ENCODE measurements at regions not wholly inside any gene's neighbourhood (a gene's known extent, or its start where the extent isn't known, plus 50 kb on each side); places are given as distances from the start of the nearest gene placed in this dataset.

DNA sequence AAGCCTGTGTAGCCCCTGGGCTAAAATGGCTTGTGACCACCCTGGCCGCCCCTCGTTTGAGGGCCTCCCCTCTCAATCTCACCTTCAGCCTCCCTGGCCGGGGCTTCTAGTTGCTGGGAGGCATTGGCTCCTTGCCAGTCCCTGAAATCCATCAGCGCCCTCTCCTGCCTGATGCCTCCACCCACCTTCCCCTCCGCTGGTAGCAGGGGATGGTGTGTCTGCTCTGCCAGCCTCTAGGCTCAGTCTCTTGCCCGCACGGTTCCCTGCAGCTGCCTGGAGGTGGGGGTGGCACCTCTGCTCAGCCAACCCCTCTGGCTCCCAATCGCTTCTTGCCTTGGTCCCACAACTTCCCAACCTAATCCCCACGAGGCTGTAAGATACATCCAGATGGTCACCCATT lies 167.9 kb downstream of the PHETA1 start:
- peaks cover 0 to 8% (median 1%) of the 10 kb centered on the region in 4 donors for H3K36me3 ChIP-seq (ENCODE audit: control insufficient read depth in 4 of 4, insufficient read depth in 3 of 4, low read depth in 1 of 4, low read length in 3 of 4)
- DNase-seq (ENCODE audit: low spot score): no peak
- WGBS: 68% methylated on average over 9 of the region's 9 CpGs
- H3K9ac ChIP-seq (ENCODE audit: low read depth in 1 of 2, low read length in 2 of 2): no peak overlapping the region
- H3K4me3 ChIP-seq (ENCODE audit: low read depth in 1 of 3, low read length in 3 of 3): no peak overlapping the region
- no peaks in the 10 kb centered on the region for H3K9me3 ChIP-seq (ENCODE audit: control insufficient read depth in 4 of 4, low read length in 3 of 4)
- TF ChIP-seq GABPA (IDR thresholded peaks at IDR 0.05 in 1 of 2, conservative IDR thresholded peaks at IDR 0.05 in 1 of 2) (no peak), FOXA1 (IDR thresholded peaks at IDR 0.05) (no peak), SP1 (IDR thresholded peaks at IDR 0.05) (no peak), NR2F2 (IDR thresholded peaks at IDR 0.05) (no peak), RAD21 (IDR thresholded peaks at IDR 0.05) (no peak), HNF4A (conservative IDR thresholded peaks at IDR 0.05) (no peak), JUND (IDR thresholded peaks at IDR 0.05) (no peak)
- TF ChIP-seq, protein P1, sequence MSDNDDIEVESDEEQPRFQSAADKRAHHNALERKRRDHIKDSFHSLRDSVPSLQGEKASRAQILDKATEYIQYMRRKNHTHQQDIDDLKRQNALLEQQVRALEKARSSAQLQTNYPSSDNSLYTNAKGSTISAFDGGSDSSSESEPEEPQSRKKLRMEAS (IDR thresholded peaks at IDR 0.05): no peak
- TF ChIP-seq, protein P2, sequence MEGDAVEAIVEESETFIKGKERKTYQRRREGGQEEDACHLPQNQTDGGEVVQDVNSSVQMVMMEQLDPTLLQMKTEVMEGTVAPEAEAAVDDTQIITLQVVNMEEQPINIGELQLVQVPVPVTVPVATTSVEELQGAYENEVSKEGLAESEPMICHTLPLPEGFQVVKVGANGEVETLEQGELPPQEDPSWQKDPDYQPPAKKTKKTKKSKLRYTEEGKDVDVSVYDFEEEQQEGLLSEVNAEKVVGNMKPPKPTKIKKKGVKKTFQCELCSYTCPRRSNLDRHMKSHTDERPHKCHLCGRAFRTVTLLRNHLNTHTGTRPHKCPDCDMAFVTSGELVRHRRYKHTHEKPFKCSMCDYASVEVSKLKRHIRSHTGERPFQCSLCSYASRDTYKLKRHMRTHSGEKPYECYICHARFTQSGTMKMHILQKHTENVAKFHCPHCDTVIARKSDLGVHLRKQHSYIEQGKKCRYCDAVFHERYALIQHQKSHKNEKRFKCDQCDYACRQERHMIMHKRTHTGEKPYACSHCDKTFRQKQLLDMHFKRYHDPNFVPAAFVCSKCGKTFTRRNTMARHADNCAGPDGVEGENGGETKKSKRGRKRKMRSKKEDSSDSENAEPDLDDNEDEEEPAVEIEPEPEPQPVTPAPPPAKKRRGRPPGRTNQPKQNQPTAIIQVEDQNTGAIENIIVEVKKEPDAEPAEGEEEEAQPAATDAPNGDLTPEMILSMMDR (IDR thresholded peaks at IDR 0.05; ENCODE audit: low read depth, low read length, missing input control): no peak
- H3K27ac ChIP-seq (ENCODE audit: low read depth in 1 of 2, low read length in 2 of 2): no peak overlapping the region
- H3K27me3 ChIP-seq (ENCODE audit: control insufficient read depth in 4 of 4, insufficient read depth in 4 of 4, low read length in 3 of 4): no peaks in the 10 kb centered on the region
- peaks cover 0 to 4% (median 4%) of the 10 kb centered on the region in 4 donors for H3K4me1 ChIP-seq (ENCODE audit: control insufficient read depth in 4 of 4, insufficient read depth in 4 of 4, low read length in 3 of 4)

DNA sequence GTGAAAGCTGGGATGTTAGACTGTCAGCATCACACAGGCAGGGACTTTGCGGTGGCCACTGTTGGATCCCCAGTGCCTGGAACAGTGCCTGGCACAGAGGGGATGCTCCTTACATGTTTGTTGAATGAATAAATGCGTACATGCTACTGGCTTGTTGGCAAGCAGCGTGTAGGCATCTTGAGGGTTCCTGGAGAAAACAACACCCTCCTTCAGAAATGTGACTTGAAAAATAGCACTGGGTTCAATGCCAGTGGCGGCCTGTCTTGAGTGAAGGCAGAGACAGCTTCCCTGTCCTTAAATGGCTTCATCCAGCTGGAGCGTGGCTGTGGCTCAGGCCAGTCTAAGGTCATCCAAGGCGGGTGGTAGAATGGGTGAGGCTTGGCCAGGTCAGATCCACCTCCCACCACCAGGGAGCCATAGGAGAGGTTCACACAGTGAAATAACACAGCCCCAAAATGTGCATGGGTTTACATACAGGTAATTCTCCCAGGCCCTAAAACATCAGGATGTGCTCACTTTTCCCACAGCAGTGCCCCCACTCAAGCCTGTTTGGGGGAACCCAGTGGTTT lies 171.4 kb downstream of the PHETA1 start:
- no peak overlapping the region for H3K9ac ChIP-seq (ENCODE audit: low read depth in 1 of 2, low read length in 2 of 2)
- H3K9me3 ChIP-seq (ENCODE audit: control insufficient read depth in 4 of 4, low read length in 3 of 4): no peaks in the 10 kb centered on the region
- 84% methylated on average over 6 of the region's 6 CpGs for WGBS
- peaks cover 0 to 9% (median 1%) of the 10 kb centered on the region in 4 donors for H3K36me3 ChIP-seq (ENCODE audit: control insufficient read depth in 4 of 4, insufficient read depth in 3 of 4, low read depth in 1 of 4, low read length in 3 of 4)
- H3K27ac ChIP-seq (ENCODE audit: low read depth in 1 of 2, low read length in 2 of 2): no peak overlapping the region
- H3K4me1 ChIP-seq (ENCODE audit: control insufficient read depth in 4 of 4, insufficient read depth in 4 of 4, low read length in 3 of 4): peaks cover 0 to 4% (median 2%) of the 10 kb centered on the region in 4 donors
- no peak for TF ChIP-seq HNF4A (conservative IDR thresholded peaks at IDR 0.05)
- TF ChIP-seq NR2F2 (IDR thresholded peaks at IDR 0.05): no peak
- TF ChIP-seq, protein P3, sequence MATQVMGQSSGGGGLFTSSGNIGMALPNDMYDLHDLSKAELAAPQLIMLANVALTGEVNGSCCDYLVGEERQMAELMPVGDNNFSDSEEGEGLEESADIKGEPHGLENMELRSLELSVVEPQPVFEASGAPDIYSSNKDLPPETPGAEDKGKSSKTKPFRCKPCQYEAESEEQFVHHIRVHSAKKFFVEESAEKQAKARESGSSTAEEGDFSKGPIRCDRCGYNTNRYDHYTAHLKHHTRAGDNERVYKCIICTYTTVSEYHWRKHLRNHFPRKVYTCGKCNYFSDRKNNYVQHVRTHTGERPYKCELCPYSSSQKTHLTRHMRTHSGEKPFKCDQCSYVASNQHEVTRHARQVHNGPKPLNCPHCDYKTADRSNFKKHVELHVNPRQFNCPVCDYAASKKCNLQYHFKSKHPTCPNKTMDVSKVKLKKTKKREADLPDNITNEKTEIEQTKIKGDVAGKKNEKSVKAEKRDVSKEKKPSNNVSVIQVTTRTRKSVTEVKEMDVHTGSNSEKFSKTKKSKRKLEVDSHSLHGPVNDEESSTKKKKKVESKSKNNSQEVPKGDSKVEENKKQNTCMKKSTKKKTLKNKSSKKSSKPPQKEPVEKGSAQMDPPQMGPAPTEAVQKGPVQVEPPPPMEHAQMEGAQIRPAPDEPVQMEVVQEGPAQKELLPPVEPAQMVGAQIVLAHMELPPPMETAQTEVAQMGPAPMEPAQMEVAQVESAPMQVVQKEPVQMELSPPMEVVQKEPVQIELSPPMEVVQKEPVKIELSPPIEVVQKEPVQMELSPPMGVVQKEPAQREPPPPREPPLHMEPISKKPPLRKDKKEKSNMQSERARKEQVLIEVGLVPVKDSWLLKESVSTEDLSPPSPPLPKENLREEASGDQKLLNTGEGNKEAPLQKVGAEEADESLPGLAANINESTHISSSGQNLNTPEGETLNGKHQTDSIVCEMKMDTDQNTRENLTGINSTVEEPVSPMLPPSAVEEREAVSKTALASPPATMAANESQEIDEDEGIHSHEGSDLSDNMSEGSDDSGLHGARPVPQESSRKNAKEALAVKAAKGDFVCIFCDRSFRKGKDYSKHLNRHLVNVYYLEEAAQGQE (IDR thresholded peaks at IDR 0.05): no peak
- TF ChIP-seq, protein P1 (IDR thresholded peaks at IDR 0.05): no peak
- no peak for DNase-seq (ENCODE audit: low spot score)
- no peaks in the 10 kb centered on the region for H3K27me3 ChIP-seq (ENCODE audit: control insufficient read depth in 4 of 4, insufficient read depth in 4 of 4, low read length in 3 of 4)
- H3K4me3 ChIP-seq (ENCODE audit: low read depth in 1 of 3, low read length in 3 of 3): no peak overlapping the region

DNA sequence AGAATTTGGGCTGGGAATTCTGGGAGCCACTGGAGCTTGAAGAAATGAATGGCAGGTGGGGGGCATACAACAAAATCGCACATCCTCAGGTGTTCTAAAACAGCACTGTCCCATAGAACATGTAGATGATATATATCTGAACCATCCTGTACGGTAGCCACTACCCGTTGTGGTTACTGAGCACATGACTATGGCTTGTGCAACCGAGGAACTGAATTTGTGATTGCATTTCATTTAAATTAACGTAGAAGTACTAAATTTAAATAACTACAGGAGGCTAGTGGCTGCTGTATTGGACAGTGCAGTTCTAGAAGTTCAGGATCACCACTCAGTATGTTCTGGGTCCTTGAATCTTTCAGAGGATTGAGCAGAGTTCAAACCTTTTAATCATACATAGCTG lies 172.4 kb downstream of the PHETA1 start:
- DNase-seq (ENCODE audit: low spot score): no peak
- Histone ChIP-seq H3K36me3 (ENCODE audit: control insufficient read depth in 4 of 4, insufficient read depth in 3 of 4, low read depth in 1 of 4, low read length in 3 of 4) (peaks cover 0 to 8% (median 1%) of the 10 kb centered on the region in 4 donors), H3K27ac (ENCODE audit: low read depth in 1 of 2, low read length in 2 of 2) (no peak overlapping the region), H3K27me3 (ENCODE audit: control insufficient read depth in 4 of 4, insufficient read depth in 4 of 4, low read length in 3 of 4) (no peaks in the 10 kb centered on the region), H3K9me3 (ENCODE audit: control insufficient read depth in 4 of 4, low read length in 3 of 4) (no peaks in the 10 kb centered on the region), H3K4me1 (ENCODE audit: control insufficient read depth in 4 of 4, insufficient read depth in 4 of 4, low read length in 3 of 4) (no peaks in the 10 kb centered on the region), H3K4me3 (ENCODE audit: low read depth in 1 of 3, low read length in 3 of 3) (no peak overlapping the region), H3K9ac (ENCODE audit: low read depth in 1 of 2, low read length in 2 of 2) (no peak overlapping the region)
- WGBS: 78% methylated on average over 5 of the region's 5 CpGs
- no peak for TF ChIP-seq RAD21 (IDR thresholded peaks at IDR 0.05)
- TF ChIP-seq, protein P2 (IDR thresholded peaks at IDR 0.05; ENCODE audit: low read depth, low read length, missing input control): no peak
- no peak for TF ChIP-seq FOXA2 (IDR thresholded peaks at IDR 0.05)
- no peak for TF ChIP-seq HNF4A (conservative IDR thresholded peaks at IDR 0.05)
- TF ChIP-seq, protein P4, sequence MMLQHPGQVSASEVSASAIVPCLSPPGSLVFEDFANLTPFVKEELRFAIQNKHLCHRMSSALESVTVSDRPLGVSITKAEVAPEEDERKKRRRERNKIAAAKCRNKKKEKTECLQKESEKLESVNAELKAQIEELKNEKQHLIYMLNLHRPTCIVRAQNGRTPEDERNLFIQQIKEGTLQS (IDR thresholded peaks at IDR 0.05): no peak
- TF ChIP-seq EGR1 (IDR thresholded peaks at IDR 0.05; ENCODE audit: low read depth in 2 of 2): no peak
- no peak for TF ChIP-seq TAF1 (conservative IDR thresholded peaks at IDR 0.05)
- no peak for TF ChIP-seq GABPA (IDR thresholded peaks at IDR 0.05 in 1 of 2, conservative IDR thresholded peaks at IDR 0.05 in 1 of 2)
- TF ChIP-seq YY1 (IDR thresholded peaks at IDR 0.05): no peak
- TF ChIP-seq, protein P1 (IDR thresholded peaks at IDR 0.05): no peak
- no peak for TF ChIP-seq RXRA (IDR thresholded peaks at IDR 0.05)
- no peak for TF ChIP-seq JUND (IDR thresholded peaks at IDR 0.05)
